NCI-H2107 (cell line): ENCODE measurements at regions not wholly inside any gene's neighbourhood (a gene's known extent, or its start where the extent isn't known, plus 50 kb on each side); places are given as distances from the start of the nearest gene placed in this dataset.

Source experiments
- DNase-seq: peaks from one replicate; lab custom pipeline; 2025; lab: John Stamatoyannopoulos, UW

- DNase-seq: no peak
Observed at GRCh38 chr2:180208841-180209240, 201.7 kb upstream of the CWC22 start.

- DNase-seq: no peak
Observed at GRCh38 chr2:180205621-180206235, 198.6 kb upstream of the CWC22 start.

GRCh38 chr2:180203972-180204371 lies 196.9 kb upstream of the CWC22 start:
- no peak for DNase-seq

- DNase-seq: no peak
Observed at GRCh38 chr2:180202467-180202951, 195.4 kb upstream of the CWC22 start.

DNA sequence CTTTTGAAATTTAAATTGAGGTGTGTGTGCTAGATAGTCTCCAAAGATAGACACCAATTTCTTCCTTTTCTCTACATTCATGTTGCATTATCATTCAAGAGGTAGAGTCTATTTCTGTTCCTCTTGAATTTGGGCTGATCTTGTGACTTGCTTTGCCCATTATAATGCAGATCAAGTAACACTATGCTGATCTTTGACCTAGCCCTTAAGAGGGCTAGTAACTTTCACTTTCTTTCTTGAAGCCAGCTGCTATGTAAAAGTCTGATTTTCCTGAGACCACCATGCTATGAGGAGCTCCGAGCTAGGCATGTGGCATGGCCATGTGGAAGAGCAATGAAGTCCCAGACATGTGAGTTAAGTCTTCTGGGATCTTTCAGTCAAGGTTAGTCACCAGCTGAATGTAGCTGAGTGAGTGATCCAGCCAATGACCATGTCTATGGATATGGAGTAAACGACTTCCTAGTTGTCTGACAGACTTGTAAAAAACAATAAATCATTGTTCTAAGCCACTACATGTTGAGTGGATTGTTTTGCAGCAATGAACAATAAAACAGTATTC lies 189.4 kb upstream of the CWC22 start:
- DNase-seq: no peak

GRCh38 chr2:180195847-180196246 lies 188.8 kb upstream of the CWC22 start:
- no peak for DNase-seq

- DNase-seq: no peak
Observed at GRCh38 chr2:180191432-180192124, 184.5 kb upstream of the CWC22 start.

GRCh38 chr2:180190851-180191250 lies 183.8 kb upstream of the CWC22 start:
- no peak for DNase-seq

- DNase-seq: no peak
Observed at GRCh38 chr2:180187611-180188010, 180.5 kb upstream of the CWC22 start.

DNA sequence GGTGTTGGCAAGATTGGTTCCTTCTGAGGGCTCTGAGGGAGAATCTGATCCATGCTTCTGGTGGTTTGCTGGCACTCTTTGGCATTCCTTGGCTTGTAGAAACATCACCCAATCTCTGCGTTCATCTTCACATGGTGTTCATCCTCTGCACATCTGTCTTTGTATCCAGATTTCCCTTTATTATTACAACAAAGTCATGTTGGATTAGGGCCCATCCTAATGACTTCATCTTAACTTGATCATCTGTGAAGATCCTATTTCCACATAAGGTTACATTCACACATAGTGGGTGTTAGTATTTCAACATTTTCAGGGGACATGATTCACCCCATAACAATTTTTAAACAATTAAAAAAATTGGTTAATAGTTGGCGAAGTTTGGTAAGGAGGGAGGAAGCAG lies 177.4 kb upstream of the CWC22 start:
- no peak for DNase-seq

DNA sequence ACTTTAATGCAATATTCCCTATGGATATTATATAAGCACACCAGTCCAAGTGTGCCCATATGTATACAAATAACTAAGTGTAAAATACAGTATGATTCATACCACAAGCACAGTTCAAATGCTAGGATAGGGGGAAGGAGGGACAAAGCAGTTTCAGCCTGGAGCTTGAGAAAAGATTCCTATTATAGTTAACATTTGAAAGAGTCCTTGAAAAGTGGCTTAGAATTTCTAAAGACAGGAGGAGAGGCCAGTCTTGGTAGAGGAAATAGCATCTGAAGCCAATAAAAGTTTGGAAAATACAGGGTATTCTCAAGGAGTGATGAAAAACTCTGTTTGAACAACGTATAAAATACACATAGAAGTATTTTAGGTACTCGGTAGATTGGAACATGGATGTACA lies 173.4 kb upstream of the CWC22 start:
- no peak for DNase-seq

DNA sequence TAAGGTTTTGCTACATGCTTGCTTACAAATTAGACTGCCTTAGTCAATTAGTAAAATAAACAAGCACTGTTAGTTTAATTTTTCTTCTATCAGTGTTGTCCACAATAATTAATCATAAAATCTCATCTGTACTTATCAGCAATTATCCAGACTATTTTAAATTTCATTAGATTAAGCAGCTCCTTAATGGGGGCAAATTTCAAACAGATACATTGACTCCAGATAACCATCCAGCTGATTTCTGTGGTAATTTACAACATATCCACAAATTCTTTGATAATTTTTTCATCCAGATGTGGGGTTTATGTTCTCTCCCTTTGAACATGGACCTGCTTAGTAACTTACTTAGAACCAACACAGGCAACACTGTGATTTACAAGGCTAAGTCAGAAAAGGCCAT lies 170.4 kb upstream of the CWC22 start:
- DNase-seq: no peak

GRCh38 chr2:180175736-180176135 lies 168.6 kb upstream of the CWC22 start:
- DNase-seq: no peak

DNA sequence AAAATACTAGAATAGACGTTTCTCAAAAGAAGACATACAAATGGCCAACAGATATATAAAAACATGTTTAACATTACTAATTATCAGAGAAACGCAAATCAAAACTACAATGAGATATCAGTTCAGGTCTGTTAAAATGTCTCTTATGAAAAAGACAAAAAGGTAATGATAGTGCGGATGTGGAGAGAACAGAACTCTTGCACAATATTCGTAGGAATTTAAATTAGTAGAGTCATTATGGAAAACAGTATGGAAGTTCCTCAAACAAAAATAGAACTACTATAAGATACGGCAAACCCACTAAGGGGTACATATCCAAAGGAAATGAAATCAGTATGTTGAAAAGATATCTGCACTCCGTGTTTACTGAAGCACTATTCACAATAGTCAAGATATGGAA lies 167.5 kb upstream of the CWC22 start:
- DNase-seq: no peak

GRCh38 chr2:180169474-180169873 lies 162.4 kb upstream of the CWC22 start:
- no peak for DNase-seq

GRCh38 chr2:180161415-180161814 lies 154.3 kb upstream of the CWC22 start:
- DNase-seq: no peak

DNA sequence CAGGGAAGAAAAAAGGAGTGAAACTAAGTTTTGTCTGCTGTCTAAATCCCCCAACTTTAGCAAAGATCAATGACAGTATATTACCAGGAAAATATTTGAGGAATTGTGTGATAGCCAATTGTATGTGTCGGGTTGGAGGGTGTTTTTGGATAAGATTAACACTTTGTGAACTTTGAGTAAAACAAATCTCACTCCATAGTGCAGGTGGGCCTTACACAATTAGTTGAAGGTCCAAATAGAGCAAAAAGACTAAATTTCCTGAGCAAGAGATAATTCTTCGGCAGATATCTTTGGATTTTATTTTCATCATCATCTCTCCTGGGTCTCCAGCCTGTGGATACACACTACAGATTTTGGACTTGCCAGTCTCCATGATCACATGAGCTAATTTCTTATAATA lies 152.8 kb upstream of the CWC22 start:
- DNase-seq: no peak

- no peak for DNase-seq
Observed at GRCh38 chr2:180158961-180159360, 151.9 kb upstream of the CWC22 start.

DNA sequence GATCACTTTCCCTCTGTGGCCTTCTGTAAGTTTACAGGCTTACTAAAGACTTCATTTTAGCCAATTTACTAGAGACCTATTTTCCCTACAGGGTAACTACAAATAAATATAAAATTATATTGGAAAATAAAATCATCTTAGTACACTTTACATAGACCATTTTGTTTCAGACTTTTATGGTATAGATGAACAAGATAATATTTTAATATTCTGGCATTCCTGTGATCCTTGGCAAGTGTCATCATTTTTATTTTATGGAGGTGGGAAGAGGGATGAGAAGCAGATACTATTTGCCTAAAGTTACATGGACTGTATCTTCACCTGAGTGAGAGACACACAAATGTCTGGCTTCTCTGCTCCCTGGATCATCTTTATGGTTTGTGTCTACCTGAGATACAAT lies 149.6 kb upstream of the CWC22 start:
- no peak for DNase-seq

- DNase-seq: no peak
Observed at GRCh38 chr2:180150606-180151005, 143.5 kb upstream of the CWC22 start.

DNA sequence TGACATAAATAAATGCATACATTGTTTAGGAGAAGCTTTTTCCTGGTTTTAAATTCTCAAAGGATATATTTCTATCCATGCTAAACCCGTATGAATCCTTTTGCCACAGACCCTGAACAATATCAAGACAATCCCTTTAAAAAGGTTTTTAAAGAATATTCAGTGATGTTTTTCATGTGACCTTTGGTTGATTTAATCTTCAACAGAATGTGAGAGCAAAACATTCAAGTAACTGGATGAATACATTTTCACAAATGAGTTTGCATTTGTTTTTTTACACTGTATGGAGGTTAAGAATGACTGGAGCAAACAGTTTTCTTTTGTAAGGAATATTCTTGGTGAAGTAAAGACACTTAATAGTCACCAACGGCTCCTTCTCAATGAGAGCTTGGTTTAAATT lies 139.4 kb upstream of the CWC22 start:
- no peak for DNase-seq

- DNase-seq: no peak
Observed at GRCh38 chr2:180146114-180146513, 139.0 kb upstream of the CWC22 start.

GRCh38 chr2:180145163-180145562 lies 138.1 kb upstream of the CWC22 start:
- DNase-seq: no peak
